ENCODE measurements at regions not wholly inside any gene's neighbourhood (a gene's known extent, or its start where the extent isn't known, plus 50 kb on each side); places are given as distances from the start of the nearest gene placed in this dataset.
A peak's percentile ranks its signal among the peaks of the same experiment; 100 is the strongest.

DNA sequence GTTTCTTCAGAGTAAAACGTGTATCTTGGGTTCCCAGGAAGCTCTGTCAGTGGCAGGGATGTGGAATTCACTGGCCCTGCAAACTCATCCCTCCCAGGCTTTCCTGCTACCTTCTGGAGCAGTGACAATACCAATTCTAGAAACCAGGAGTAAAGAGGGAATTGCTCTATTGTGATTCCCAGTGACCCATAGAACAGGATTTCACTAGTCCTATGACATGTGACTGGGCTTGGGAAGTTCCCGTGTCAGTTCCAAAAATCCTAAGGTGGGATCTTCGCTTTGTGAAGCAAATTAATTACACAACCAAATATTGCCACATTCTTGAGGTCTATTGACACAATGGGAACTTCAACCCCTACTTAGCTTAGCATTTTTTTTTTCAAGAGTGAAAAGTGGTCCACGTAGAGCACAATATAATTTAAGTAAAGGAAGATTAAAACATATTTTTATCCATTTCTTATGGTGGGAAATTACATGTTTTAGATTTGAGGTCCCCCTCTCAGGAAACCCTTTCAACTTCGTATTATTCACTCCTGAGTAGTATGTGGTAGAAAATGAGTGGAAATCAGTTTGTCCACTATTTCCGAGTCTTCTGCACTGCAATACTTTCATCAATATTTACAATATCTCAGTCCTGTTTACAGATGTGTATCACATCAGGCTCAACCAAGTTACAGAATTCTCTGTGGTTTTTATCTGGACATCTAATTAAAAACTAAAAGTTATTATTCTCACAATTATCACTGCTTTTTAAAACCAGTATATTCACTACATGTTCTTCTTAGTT, 88.9 kb upstream of the SOX5 start:
- 1% methylated on average over 6 of the region's 6 CpGs for WGBS (ENCODE audit: low lambda C conversion rate)
- peak; percentile 94 for DNase-seq (ENCODE audit: low spot score)
- intact Hi-C loops (cut with micrococcal nuclease; ENCODE audit: unreplicated experiment): loop anchor here (2.0 kb wide), 2 partner anchors 14 to 88 kb away; no protein-coding TSS in a partner anchor
- peak; percentile 93 for FAIRE-seq
- peaks cover 45% of the 10 kb centered on the region for H3K79me2 ChIP-seq (ENCODE audit: insufficient read depth, low read length)
- CTCF ChIA-PET (ENCODE audit: low intra/inter-chr PET ratio, low total read pairs): no interaction called here
- no peaks in the 10 kb centered on the region for H4K20me1 ChIP-seq (ENCODE audit: insufficient read depth, low read length)
- H3K36me3 ChIP-seq (replicated peaks in 1 of 2; ENCODE audit: control insufficient read depth in 1 of 2, insufficient read depth in 2 of 2, low read length in 2 of 2): no peaks in the 10 kb centered on the region
- peak overlapping the region; percentile 84 for H3K4me2 ChIP-seq (ENCODE audit: low read depth, low read length)
- BruUV-seq (replicated peaks): no TSS peak
- peak overlapping the region; percentile 73 for H3K9ac ChIP-seq (ENCODE audit: insufficient read depth, low read depth, low read length)
- H2AFZ ChIP-seq (ENCODE audit: low read length): peak overlapping the region; percentile 32
- H3K27me3 ChIP-seq (ENCODE audit: control insufficient read depth in 1 of 2, insufficient read depth in 2 of 2, low read length in 2 of 2): no peaks in the 10 kb centered on the region
- peak overlapping the region; percentile 62 to 67 (median 65); a peak in 5 of 6 replicates for H3K4me3 ChIP-seq (replicated peaks in 1 of 3; ENCODE audit: insufficient read depth in 1 of 3, low read depth in 2 of 3, low read length in 3 of 3)
- H3K4me1 ChIP-seq (ENCODE audit: insufficient read depth, low read length): peaks cover 94% of the 10 kb centered on the region
- POLR2A ChIA-PET: interaction anchor here (0.6 to 2.4 kb wide), 5 partner anchors 8 to 717 kb away, joined by 3 to 11 read pairs (median 6); no protein-coding TSS in a partner anchor
- ATAC-seq: peak; percentile 89
- in situ Hi-C loops (cut with HindIII; ENCODE audit: extremely low pct_ligation_motif_present, low pct_unique_long_range_greater_than_20kb): no loop called here
- H3K9me3 ChIP-seq (ENCODE audit: low read length): no peaks in the 10 kb centered on the region
- peak overlapping the region; percentile 94 for H3K27ac ChIP-seq (ENCODE audit: extremely low read length, insufficient read depth, low read length)
- TF ChIP-seq BCL6 (CRISPR knock-in tag; IDR thresholded peaks at IDR 0.05): peak; percentile 70
- 0 out of 2 replicates have a peak, but pooled peaks have one; percentile 15 for TF ChIP-seq YEATS2 (CRISPR knock-in tag; IDR thresholded peaks at IDR 0.05; ENCODE audit: borderline replicate concordance)
- TF ChIP-seq ESRRA (CRISPR knock-in tag; IDR thresholded peaks at IDR 0.05; ENCODE audit: low read depth): 0 out of 2 replicates have a peak, but pooled peaks have one; percentile 37
- TF ChIP-seq, protein P1, sequence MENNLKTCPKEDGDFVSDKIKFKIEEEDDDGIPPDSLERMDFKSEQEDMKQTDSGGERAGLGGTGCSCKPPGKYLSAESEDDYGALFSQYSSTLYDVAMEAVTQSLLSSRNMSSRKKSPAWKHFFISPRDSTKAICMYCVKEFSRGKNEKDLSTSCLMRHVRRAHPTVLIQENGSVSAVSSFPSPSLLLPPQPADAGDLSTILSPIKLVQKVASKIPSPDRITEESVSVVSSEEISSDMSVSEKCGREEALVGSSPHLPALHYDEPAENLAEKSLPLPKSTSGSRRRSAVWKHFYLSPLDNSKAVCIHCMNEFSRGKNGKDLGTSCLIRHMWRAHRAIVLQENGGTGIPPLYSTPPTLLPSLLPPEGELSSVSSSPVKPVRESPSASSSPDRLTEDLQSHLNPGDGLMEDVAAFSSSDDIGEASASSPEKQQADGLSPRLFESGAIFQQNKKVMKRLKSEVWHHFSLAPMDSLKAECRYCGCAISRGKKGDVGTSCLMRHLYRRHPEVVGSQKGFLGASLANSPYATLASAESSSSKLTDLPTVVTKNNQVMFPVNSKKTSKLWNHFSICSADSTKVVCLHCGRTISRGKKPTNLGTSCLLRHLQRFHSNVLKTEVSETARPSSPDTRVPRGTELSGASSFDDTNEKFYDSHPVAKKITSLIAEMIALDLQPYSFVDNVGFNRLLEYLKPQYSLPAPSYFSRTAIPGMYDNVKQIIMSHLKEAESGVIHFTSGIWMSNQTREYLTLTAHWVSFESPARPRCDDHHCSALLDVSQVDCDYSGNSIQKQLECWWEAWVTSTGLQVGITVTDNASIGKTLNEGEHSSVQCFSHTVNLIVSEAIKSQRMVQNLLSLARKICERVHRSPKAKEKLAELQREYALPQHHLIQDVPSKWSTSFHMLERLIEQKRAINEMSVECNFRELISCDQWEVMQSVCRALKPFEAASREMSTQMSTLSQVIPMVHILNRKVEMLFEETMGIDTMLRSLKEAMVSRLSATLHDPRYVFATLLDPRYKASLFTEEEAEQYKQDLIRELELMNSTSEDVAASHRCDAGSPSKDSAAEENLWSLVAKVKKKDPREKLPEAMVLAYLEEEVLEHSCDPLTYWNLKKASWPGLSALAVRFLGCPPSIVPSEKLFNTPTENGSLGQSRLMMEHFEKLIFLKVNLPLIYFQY (CRISPR knock-in tag; IDR thresholded peaks at IDR 0.05; ENCODE audit: borderline replicate concordance): peak; percentile 55; the same call in 1 of the 2 replicates
- TF ChIP-seq EEA1 (CRISPR knock-in tag; IDR thresholded peaks at IDR 0.05; ENCODE audit: borderline replicate concordance): no peak
- no peak for TF ChIP-seq ZKSCAN1 (IDR thresholded peaks at IDR 0.05; ENCODE audit: low read length)
- TF ChIP-seq EP300 (IDR thresholded peaks at IDR 0.05; ENCODE audit: low read depth in 2 of 2, low read length in 2 of 2): peak; percentile 78 to 93; a peak in 3 of 4 replicates
- TF ChIP-seq EP300 (CRISPR knock-in tag; IDR thresholded peaks at IDR 0.05; ENCODE audit: borderline replicate concordance): peak; percentile 56; the same call in 1 of the 2 replicates
- 0 out of 2 replicates have a peak, but pooled peaks have one; percentile 67 for TF ChIP-seq ZNF816 (CRISPR knock-in tag; IDR thresholded peaks at IDR 0.05; ENCODE audit: borderline replicate concordance)
- TF ChIP-seq SRY (CRISPR knock-in tag; IDR thresholded peaks at IDR 0.05): peak; percentile 16; the same call in 1 of the 2 replicates
- TF ChIP-seq POLR2AphosphoS5 (IDR thresholded peaks at IDR 0.05; ENCODE audit: low read depth, low read length): peak; percentile 75
- TF ChIP-seq ARNTL (CRISPR knock-in tag; IDR thresholded peaks at IDR 0.05): peak; percentile 73
- TF ChIP-seq PITX1 (CRISPR knock-in tag; IDR thresholded peaks at IDR 0.05): peak; percentile 58; the same call in 1 of the 2 replicates
- no peak for TF ChIP-seq ZNF7 (CRISPR knock-in tag; IDR thresholded peaks at IDR 0.05)
- peak; percentile 60; the same call in 1 of the 2 replicates for TF ChIP-seq ZKSCAN8 (CRISPR knock-in tag; IDR thresholded peaks at IDR 0.05; ENCODE audit: borderline replicate concordance)

Data from HepG2 (cell line).